ENCODE measurements at regions not wholly inside any gene's neighbourhood (a gene's known extent, or its start where the extent isn't known, plus 50 kb on each side); places are given as distances from the start of the nearest gene placed in this dataset.
"Not testable (repeated sequence)": the region's sequence is repeated elsewhere in the genome, so short reads cannot be mapped to it uniquely, and the experiment has no call there.

GRCh38 chr13:22956456-22957115 lies 224.2 kb upstream of the SGCG start:
- TF ChIP-seq CTCF (conservative IDR thresholded peaks at IDR 0.05); EZH2 (IDR thresholded peaks at IDR 0.05; ENCODE audit: low read depth): not testable (repeated sequence)
